Fibroblast of peridontal ligament (primary cell): ENCODE measurements at regions not wholly inside any gene's neighbourhood (a gene's known extent, or its start where the extent isn't known, plus 50 kb on each side); places are given as distances from the start of the nearest gene placed in this dataset.

ENCODE experiments used
- DNase-seq: peaks from one replicate; pipeline ENCODE4 v3.0.0-alpha.2; 2010; ENCODE audit errors: extremely low read depth

DNA sequence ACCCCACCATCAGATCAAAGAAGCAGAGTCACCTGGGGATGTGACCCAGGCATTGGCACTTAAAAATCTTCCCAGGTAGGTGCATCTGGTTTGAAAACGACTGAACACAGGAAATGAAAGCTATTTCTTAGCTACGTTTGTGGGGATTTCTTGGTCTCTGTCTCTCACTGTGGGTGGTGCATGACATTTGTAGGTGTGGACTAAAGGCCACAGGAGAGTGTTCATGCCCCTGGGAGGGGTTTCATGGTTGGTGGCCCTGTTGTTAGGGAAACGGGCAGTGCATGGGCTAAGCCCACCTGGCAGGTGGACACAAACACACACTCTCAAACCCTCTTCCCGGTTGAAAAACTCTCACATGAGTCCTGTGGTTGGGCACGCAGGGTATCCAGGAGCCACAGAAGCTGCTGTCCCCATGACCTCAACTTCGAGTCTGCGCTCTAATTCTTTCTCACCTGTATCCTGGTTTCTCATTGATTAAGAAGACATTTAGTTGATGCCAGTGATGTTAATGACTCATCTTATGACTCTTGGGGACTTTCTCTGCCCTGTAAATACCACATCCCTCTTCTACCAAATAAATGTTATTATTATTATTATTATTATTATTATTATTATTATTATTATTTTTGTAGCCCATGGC is 119.4 kb downstream of the MRPS6 start:
- no peak for DNase-seq

DNA sequence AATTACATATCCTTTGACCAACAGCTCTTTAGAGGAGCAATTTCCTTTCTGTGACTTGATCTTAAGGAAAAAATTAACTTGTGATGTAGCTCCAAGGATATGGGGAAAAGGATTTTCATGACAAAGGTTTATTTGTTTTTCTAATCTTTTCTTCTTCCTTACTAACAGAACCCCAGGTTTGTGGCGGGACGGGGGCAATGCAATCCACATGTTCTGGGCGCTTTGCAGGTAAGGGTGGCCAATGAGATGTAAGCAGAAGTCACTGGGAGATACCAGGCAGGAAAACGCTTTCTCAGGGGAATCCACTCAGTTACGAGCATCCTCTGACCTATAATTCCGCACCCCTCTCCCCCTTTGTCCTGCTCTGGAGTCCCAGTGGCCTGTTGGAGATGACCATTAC is 122.0 kb downstream of the MRPS6 start:
- no peak for DNase-seq

DNA sequence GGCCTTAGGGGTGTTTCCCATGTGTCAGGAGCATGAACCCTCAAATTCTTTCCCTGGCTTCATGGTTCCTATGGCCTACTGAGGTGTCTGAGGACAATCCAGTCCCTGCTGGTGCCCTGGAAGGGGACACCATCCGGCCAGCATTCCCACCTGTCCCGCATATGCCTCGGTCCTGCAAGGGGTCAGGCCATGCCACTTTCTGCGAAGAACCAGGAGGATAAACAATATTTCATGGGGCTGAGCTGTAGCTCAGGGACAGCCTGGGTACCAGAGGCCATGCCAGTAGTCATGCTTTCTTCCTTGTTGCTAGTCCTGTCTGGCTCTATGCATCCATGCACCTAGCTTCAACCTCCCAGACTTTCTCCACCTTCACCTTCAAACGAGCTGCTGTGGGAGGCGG is 123.6 kb downstream of the MRPS6 start:
- DNase-seq: no peak

DNA sequence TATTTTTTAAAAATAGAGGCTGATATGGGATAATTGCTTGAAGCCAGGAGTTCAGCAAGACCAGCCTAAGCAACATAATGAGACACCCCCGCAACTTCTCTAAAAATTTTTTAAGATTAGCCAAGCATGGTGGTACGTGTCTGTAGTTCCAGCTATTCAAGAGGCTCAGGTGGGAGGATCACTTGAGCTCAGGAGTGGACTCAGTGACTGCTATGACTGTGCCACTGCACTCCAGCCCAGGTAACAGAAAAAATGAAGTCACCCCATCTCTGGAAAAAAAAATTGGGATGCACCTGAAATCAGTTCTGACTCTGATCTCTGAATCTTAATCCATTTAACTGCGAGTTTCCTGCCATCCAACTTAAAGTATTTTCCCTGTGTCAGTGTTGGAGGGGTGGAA is 124.2 kb downstream of the MRPS6 start:
- DNase-seq: no peak

DNA sequence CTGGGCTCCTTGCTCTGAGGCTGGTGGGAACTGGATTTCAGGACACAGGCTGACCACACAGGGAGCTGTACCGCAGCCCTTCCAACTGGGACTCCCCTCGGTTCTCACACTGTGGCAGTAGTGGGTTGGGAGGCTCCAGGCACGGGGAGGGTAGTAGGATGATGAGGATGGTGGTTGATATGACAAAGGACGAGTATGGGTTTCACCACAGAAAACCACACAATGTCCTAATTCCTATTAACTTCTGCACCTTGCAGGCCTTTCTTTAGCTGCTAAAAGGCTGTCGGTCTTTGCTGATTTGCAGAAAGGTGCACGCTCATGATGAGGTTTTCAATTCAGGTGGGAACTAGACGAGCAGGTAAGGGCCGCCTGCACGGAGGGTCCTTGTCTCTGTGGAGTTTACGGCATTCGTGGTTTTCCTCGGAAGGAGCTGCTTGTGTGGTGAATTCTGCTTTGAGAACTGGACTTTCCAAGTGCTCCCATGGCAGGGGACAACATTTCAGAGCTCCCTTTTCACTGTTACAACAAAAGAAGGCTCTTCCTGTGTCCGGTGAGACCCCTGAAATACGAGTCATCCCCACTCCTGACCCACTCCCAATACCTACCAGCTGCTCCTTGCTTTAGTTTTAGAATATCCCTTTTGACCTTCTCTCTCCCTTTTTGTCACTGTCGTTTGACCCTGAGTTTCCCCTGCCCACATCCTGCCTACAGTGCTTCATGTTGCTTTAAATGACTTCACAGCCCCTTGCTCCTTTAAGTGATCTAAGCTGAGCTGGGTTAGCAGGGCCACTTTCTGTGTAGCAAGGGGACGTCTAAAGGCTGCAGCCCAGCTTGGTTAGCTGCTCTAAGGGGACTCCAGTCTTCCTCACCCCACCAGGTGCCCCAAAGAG is 125.1 kb downstream of the MRPS6 start:
- DNase-seq: no peak

DNA sequence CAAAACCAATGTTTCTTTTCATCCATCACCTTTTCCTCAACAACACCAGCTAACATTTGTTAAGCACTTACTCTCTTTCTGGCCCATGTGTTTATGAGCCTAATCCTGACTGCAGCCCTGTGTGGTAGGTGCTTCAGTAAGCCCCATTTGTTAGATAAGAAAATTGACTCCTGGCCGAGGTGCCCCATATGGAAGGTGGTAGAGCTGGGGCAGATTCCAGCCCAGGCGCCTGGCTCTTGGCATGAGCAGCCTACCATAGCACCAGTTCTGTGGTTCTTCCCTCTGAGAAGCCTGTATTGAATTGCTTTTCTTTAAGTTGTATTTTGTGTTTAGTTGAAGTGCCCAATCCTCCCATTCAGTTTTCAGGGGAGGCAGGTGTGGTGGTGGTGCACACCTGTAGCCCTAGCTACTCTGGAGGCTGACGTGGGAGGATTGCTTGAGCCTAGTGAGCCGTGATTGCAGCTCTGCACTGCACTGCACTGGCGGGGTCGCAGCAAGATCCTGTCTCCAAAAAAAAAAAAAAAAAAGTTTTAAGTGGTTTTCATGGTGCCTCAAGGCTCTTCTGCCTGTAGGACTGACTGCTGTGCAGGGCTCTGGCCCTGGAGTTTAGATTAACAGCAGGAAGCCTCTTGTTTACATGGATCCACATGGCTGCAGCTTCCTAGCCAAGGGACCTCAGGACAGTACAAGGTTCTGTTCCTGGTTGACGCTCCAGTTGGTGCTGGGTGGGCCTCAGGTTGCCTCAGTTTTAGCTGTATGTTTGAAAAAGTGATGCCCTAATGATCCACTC is 125.9 kb downstream of the MRPS6 start:
- no peak for DNase-seq

DNA sequence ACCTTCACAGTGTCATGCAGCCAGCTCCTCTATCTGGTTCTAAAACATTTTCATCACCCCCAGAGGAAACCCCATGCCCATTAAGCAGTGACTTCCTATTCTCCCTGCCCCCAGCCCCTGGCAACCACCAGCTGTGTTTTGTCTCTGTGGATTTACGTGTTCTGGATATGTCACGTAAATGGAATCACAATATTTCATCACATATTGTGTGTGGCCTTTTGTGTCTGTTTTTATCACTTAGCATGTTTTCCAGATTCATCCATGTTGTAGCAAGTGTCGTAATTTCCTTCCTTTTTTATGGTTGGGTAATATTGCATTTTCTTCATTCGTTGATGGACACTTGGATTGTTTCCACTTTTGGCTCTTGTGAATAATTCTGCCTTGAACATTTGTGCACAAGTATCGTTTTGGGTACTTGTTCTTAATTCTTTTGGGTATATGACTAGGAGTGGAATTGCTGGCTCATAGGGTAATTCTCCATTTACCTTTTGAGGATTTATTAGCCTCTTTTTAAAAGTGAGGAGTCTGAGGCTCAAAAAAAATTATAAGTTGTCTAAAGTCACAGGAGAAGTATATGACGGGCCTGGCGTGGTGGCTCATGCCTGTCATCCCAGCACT is 127.0 kb downstream of the MRPS6 start:
- DNase-seq: no peak

DNA sequence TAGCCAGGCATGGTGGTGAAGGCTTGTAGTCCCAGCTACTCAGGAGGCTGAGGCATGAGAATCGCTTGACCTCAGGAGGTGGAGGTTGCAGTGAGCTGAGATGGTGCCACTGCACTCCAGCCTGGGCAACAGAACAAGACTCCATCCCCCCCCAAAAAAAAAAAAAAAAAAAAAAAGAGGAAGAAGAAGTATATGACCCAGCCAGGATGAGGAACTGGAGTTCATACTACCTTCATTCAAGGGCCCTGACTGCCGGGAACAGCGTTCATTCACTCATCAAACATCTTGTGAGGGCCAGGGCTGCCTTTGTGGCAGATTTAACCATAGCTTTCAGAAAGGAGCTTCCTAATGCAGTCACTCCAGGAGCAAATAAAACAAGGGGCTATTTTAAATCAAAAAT is 127.6 kb downstream of the MRPS6 start:
- no peak for DNase-seq

DNA sequence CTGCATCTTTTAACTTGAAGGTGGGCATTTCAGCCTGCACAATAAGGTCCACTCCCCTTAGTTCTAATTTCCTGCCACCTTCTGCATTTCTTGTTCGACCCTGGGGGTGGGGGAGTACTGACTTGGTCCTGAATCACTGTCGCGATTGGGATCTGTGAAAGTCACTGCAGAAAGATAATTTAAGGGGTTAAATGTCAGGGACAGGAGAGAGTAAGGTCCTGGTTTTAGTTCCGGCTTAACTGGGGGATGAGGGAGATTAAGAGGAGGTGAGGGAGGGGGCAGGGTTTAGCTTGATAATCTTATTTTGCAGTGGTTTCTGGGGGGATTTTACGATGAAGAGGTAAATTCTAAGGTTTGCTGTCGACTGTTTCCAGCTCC is 128.1 kb downstream of the MRPS6 start:
- DNase-seq: no peak

DNA sequence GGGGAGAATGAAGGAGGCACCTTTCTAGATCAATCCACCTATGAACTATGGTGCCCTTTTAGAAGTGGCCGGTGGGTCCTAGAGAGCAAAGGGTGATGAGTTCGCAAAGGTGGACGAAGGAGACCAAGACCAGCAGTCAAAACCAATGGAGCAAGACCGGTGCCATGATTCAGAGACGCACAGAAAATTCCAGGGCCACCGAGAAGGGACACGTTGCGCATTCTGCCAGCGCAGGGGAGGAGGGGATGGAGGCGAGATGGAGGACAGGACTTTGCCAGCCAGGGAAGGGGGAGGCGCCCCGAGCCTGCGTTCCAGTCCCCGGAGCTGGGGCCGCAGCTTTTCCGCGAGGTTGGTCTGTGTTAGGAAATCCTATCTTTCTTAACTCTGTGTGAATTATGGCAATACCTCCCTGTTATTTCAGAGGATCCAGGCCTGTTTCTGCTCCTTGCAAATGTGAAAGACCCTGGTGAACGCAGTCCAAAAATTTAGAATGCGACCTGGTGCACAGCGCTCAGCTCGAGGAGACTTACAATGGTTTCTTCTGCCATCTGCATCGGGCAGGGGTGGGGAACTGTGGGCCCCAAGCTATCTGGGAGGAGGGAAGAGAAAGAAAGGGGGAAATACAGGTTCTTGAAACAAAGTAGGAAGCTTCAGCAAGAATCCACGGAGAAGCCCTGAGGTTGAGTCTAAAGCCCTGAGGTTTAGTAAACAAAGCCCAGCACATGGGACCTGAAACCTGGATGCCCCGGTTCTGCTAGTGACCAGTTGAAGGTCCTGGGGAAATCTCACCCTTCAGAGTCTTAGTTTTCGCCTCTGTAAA is 129.4 kb downstream of the MRPS6 start:
- no peak for DNase-seq

DNA sequence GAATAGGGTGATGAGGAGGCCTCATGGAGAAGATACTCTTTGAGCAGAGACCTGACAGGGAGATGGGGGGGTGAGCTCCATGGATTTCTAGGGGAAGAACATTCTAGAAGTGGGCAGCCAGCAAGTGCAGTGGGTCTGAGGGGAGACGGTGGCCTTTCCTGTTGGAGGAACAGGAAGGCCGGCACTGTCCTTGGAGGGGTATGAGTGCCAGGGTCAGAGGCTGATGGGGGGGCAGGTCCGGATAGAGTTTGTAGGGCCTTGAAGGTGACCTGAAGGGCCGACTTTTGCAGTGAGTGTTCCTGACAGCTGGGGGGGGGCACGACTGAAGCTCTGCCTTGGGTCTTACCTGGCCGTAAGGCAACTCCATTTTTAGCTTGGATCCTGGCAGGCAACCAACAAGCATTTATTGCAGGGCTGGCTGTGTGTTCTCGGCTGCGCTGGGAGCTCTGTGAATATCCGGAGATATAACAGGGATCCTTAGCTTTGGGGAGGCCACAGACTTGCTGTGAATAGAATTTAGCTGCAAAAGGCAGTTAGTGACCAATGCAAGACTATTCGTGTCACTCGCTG is 130.6 kb downstream of the MRPS6 start:
- DNase-seq: no peak

DNA sequence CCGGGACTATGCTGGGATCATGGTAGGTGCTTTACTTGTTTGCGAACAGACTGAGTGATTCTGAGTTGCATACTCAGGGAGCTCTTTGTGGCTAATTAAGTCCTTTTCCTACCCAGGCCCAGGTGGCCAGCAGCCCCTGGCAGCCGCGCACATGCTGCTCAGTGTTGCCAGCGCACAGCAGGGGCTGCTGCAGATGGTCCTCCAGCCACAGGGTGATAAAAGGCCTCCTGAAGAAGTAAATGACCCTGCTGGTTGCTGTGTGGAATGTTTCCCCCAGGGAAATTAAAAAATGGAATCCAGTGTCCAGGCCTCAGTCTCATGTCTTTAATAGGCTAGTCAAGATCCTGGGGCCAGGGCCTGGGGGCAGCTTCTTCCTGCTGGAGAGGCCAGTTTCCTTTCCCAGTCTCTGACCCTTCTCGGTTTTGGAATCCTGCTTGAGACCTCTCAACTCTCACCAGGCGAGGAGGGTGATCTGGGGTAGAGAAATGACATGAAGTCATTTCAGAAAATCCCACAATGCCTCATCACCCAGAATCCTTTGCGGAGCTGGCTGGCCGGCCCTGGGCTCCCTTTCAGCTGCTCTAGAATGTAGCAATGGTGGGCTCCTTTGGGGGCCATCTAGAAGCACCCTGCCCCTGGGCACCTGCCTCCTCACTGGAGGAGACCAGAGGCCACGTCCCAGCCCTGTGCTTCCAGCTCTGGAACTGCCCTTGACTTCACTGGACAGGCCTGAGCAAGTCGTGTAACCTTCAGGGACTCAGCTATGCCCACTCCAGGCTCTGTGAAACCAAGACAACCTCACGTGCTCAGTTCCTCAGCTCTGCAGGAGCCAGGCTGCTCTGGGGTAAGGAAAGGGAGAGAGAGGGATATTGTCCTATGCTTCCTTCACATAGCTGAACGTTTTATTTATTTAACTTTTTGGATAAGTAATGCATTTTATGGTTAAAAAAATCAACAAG is 131.4 kb downstream of the MRPS6 start:
- DNase-seq: no peak

DNA sequence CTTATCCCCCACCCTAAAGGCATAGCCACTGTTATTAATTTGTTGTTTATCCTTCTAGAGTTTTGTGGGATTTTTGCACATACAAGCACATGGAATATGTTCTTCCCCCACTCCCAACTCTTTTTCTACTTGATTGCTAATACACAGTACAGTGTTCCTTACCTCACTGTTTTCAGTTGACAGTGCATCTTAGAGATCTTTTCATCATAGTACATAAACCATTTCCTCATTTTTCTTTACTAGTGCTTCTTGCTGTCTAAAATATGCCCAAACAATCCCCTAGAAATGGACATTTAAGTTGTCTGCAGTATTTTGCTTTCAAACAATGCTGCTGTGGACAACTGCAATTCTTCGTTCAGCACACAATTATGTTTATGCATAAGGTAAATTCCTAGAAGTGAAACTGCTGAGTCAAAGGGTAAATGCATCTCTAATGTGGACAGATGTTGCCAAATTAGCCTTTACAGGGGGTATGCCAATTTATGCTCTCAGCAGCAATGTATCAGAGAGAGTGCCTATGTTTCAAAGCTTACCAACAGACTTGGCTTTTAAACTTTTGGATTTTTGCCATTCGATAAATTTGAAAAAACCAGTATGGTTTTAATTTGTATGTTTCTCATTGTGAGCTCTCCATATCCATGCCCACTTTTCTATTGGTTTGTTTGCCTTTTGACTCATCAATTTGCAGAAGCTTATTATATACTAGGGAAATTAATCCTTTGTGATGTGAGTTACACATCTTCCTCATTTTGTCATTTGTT is 132.6 kb downstream of the MRPS6 start:
- peak; percentile 85 for DNase-seq

DNA sequence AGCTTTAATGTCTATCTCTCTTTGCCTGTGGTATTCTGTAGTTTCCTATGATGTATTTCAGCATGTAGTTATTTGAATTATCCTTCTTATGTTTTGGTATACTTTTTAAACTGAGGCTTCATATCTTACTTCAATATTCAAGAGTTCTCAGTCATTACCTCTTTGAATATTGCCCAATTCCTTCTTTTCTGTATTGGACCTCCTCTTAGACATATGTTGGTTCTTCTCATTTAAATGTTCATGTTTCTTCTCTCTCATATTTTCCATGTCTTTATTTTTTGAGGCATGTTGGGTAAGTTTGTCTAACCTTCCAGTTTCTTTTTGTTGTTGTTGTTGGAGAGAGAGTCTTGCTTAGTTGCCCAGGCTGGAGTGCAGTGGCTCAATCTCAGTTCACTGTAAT is 140.6 kb downstream of the MRPS6 start:
- no peak for DNase-seq

DNA sequence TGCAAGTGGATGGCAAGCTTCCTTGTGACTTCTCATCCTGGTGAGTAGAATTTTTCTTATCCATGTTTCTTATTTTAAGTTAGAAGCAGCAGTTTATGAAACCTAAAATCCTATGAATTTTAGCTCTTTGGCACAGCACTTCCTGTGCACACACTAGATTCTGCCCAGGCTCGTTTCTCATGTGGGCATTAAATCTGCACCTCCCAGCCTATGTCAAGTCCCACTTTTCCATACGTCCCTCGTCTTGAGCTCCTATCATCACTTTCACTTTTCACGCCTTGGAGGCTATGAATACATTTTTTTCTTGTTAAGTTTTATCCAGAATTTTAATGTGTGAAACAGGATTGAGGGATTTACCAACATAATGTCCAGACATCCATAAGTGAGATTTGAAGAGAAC is 142.1 kb downstream of the MRPS6 start:
- no peak for DNase-seq

DNA sequence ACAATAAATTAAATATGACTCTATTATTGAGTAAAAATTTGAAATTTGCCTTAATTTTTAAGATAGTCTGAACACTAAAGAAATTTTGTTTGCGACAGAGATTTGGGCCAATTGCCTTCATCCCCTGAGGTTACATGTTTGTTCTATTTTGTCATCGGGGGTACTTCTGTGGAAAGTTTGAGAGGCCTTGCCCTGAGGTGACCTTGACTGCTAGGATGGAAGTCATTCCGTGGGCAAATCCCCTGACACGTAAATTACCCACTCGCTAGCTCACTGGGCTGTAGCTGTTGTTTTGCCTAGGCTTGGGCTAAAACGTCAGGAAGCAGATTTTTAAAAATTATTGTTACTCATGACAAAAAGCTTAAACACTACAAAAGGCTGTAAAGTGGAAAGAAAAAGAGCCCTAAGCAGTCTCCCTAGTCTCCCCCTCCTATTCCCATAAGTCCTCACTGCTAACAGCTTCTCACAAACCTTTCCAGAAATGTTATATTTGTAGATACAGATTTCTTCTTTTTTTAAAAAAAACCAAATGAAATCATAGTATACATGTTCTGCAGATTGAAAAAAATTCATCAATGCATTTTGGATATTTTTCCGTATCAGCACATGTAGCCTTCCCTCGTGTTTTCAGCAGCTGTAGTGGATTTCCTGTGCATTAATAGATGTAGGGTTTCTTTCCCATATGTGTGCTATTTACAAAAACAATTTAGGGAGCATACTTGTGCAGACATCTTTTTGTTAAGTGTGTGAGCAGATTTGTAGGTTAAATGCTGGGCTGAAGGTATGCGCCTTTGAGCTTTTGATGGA is 142.7 kb downstream of the MRPS6 start:
- DNase-seq: no peak

DNA sequence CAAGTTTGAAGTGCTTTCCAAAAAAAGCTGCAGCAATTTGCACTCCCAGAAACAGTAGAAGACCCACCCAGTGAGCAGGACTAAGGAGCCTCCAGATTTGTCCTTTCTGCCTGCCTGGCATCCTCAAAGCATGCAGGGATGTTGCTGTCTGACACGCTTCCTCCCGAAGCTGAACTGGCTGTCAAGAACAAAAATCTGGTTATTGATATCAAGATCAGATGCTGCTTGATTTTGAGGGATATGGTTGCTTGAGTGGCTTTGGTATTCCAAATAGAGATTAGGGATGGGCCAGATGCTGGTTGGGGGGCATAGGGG is 143.3 kb downstream of the MRPS6 start:
- no peak for DNase-seq

DNA sequence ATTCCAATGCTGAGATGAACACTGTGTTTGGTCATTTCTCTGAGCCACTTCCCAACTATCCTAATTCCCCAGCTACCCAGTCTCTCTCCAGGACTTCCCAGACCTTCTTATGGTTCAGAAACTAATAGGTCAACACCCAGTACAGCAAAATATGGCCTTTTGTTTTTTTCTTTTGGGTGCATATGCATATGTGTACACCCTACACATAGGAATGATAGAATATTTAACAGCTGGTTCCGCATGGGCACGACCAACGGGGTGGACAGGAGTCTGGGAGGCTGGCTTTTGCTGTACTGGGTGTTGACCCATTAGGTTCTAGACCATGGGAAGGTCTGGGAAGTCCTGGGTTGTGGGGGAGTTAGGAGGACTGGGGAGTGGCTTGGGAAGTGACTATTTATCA is 143.9 kb downstream of the MRPS6 start:
- no peak for DNase-seq
